Suprapubic skin (tissue), 4 donors: ENCODE measurements at regions not wholly inside any gene's neighbourhood (a gene's known extent, or its start where the extent isn't known, plus 50 kb on each side); places are given as distances from the start of the nearest gene placed in this dataset.

ENCODE experiments used
- CTCF ChIP-seq, 2 donors: fragments of 200-600 bp in 1 of 2; fragments of 450-650 bp in 1 of 2; sonication (generic) in 1 of 2; IDR thresholded peaks; one replicate each; pipeline ENCODE4 v1.5.1; 2016 to 2019; ENCODE audit warnings: antibody characterized with exemption in 2 of 2, mild to moderate bottlenecking in 1 of 2, moderate library complexity in 1 of 2
- POLR2A ChIP-seq, 2 donors: fragments of 450-650 bp; IDR thresholded peaks; one replicate each; pipeline ENCODE4 v1.6.1; 2017; ENCODE audit warnings: antibody characterized with exemption in 2 of 2, mild to moderate bottlenecking in 2 of 2, moderate library complexity in 2 of 2
- POLR2AphosphoS5 ChIP-seq, 3 donors: sonication (generic); formaldehyde crosslinking; IDR thresholded peaks; one replicate each; pipeline ENCODE4 v1.6.1; 2017; ENCODE audit warnings: antibody characterized with exemption in 3 of 3

- no peak for TF ChIP-seq CTCF (IDR thresholded peaks at IDR 0.05)
- no peak for TF ChIP-seq POLR2A (IDR thresholded peaks at IDR 0.05)
- no peak for TF ChIP-seq POLR2AphosphoS5 (IDR thresholded peaks at IDR 0.05)
Measured at GRCh38 chr15:97708252-97708651, 252.3 kb upstream of the ARRDC4 start.
